ENCODE measurements at regions not wholly inside any gene's neighbourhood (a gene's known extent, or its start where the extent isn't known, plus 50 kb on each side); places are given as distances from the start of the nearest gene placed in this dataset.

GRCh38 chr18:47453038-47453437, 201.6 kb upstream of the SKOR2 start:
- TF ChIP-seq POLR2A (IDR thresholded peaks at IDR 0.05; ENCODE audit: low read depth, low read length) (no peak), PAX5 (IDR thresholded peaks at IDR 0.05; ENCODE audit: insufficient read depth, low read length, severe bottlenecking) (no peak), POLR2AphosphoS5 (IDR thresholded peaks at IDR 0.05; ENCODE audit: low read depth, low read length) (no peak), TAF1 (IDR thresholded peaks at IDR 0.05; ENCODE audit: low read depth, low read length) (no peak), POU2F2 (IDR thresholded peaks at IDR 0.05; ENCODE audit: low read depth, low read length) (no peak), SPI1 (IDR thresholded peaks at IDR 0.05; ENCODE audit: low read depth, low read length) (no peak)

Measured in GM12891 (cell line).